Hepatocyte (in vitro differentiated cells): ENCODE measurements at regions not wholly inside any gene's neighbourhood (a gene's known extent, or its start where the extent isn't known, plus 50 kb on each side); places are given as distances from the start of the nearest gene placed in this dataset.

ENCODE experiments used
- DNase-seq: peaks from one replicate; pipeline ENCODE4 v3.0.0-alpha.2; 2016; ENCODE audit warnings: low spot score
- H2AFZ ChIP-seq: fragments of 200-600 bp; sonication (generic); 2 replicates; pipeline ENCODE4 v1.6.0; 2016; ENCODE audit warnings: antibody characterized with exemption, mild to moderate bottlenecking
- H3K27ac ChIP-seq: fragments of 200-600 bp; sonication (generic); 2 replicates; pipeline ENCODE4 v1.5.1; 2016; ENCODE audit warnings: mild to moderate bottlenecking
- H3K27me3 ChIP-seq: fragments of 200-600 bp; sonication (generic); 2 replicates; pipeline ENCODE4 v1.6.1; 2016
- H3K36me3 ChIP-seq: fragments of 200-600 bp; sonication (generic); replicated peaks from 2 replicates; pipeline ENCODE4 v1.5.1; 2016; ENCODE audit warnings: low read depth; ENCODE audit not compliant: insufficient read depth
- H3K4me1 ChIP-seq: fragments of 200-600 bp; sonication (generic); 2 replicates; pipeline ENCODE4 v1.5.1; 2016; ENCODE audit warnings: mild to moderate bottlenecking, moderate library complexity; ENCODE audit not compliant: insufficient read depth
- H3K4me2 ChIP-seq: fragments of 200-600 bp; sonication (generic); 2 replicates; pipeline ENCODE4 v1.6.0; 2016
- H3K4me3 ChIP-seq: fragments of 200-600 bp; sonication (generic); 2 replicates; pipeline ENCODE4 v1.5.1; 2016; ENCODE audit warnings: mild to moderate bottlenecking
- H3K79me2 ChIP-seq: fragments of 200-600 bp; sonication (generic); 2 replicates; pipeline ENCODE4 v1.6.0; 2017; ENCODE audit warnings: mild to moderate bottlenecking
- H3K9me2 ChIP-seq: fragments of 200-600 bp; sonication (generic); replicated peaks from 2 replicates; pipeline ENCODE4 v1.6.0; 2017; ENCODE audit warnings: mild to moderate bottlenecking; ENCODE audit not compliant: insufficient read depth
- H3K9me3 ChIP-seq: fragments of 200-600 bp; sonication (generic); 2 replicates; pipeline ENCODE4 v1.5.1; 2016; ENCODE audit warnings: low read depth, mild to moderate bottlenecking
- H4K20me1 ChIP-seq: fragments of 200-600 bp; sonication (generic); 2 replicates; pipeline ENCODE4 v1.6.0; 2016; ENCODE audit warnings: mild to moderate bottlenecking; ENCODE audit not compliant: insufficient read depth, poor library complexity, severe bottlenecking
- EZH2 ChIP-seq: fragments of 200-600 bp; sonication (generic); IDR thresholded peaks from 2 replicates; pipeline ENCODE4 v1.6.1; 2016; ENCODE audit warnings: antibody characterized with exemption, mild to moderate bottlenecking, borderline replicate concordance
- EZH2phosphoT487 ChIP-seq: fragments of 200-600 bp; sonication (generic); IDR thresholded peaks from one replicate; pipeline ENCODE4 v1.6.1; 2018; ENCODE audit warnings: antibody characterized with exemption, mild to moderate bottlenecking, low read depth, moderate library complexity; ENCODE audit not compliant: unreplicated experiment, severe bottlenecking
- WGBS: methylation state at CpG from one replicate; pipeline ENCODE4 v1.1.6; 2016; ENCODE audit warnings: low lambda C conversion rate; ENCODE audit errors: missing lambda C conversion rate; 5-methylcytosine and 5-hydroxymethylcytosine counted together
- TF ChIP-seq, protein P1 (sequence below): fragments of 200-600 bp; sonication (generic); IDR thresholded peaks from 2 replicates; pipeline ENCODE4 v1.5.1; 2016; ENCODE audit warnings: antibody characterized with exemption, mild to moderate bottlenecking; ENCODE audit not compliant: poor library complexity

DNA sequence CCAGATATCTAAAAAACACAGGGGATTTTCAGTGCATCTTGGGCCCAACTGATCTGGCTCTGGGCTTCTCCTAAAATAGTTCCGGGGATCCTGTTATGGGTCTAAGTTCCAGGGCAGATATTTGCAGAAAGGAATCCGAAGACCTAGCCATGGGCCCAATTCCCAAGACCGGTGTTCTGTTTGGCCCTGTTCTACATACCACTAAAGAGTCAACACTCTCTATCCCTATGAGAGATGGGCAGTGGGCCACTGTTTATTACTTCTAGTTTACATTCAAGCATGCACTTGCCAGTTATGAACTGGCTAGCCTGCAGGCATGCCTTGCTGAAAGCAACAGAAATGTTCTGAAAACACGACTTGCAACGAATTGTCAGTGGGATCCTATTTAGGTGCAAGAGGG is 87.4 kb upstream of the PLCB4 start:
- no peak for DNase-seq
- Histone ChIP-seq H4K20me1 (no peaks in the 10 kb centered on the region), H3K36me3 (no peaks in the 10 kb centered on the region)

DNA sequence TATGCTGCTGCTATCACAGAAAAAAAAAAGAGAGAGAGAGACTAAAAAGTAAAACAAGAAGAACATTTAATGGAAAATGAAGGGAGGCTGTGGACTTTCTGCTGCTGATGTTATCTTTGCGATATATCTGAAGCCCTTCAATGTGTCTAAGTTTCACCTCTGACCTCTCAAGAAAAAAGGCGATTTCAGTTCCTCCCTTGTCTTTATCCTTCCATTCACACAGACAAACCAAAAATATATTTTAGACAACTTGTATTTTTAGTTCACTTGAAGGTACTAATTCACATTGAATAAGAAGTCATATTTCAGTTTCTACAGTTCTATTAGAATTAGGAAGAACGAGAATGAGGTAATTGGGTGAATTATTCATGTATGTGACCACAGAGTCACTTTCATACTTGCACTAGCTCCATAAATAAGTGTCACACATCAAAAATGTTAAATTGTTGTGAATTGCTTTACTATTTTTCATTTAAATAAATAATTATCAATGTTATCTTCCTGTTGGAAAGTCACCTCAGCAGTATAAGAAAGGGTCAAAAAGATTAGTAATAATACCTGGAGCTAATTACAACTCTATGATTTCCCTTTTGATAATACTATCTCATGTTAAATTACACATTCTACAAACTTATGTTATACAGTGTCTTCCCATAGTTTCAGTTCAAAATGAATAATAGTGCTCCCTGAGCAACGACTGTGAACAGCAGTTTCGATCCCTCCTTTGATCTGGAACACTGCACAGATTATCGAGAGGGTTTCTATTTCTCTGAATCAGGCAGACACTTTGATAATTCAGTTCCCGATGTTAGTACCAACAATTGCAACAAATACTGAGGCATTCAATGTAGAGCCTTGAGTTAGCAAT is 85.2 kb upstream of the PLCB4 start:
- Histone ChIP-seq H3K9me3 (no peaks in the 10 kb centered on the region), H3K36me3 (no peaks in the 10 kb centered on the region), H3K4me2 (no peak overlapping the region), H3K27ac (no peak overlapping the region), H3K27me3 (no peaks in the 10 kb centered on the region), H3K9me2 (no peaks in the 10 kb centered on the region), H3K4me3 (no peak overlapping the region), H3K79me2 (no peaks in the 10 kb centered on the region), H4K20me1 (no peaks in the 10 kb centered on the region), H3K4me1 (no peaks in the 10 kb centered on the region), H2AFZ (no peak overlapping the region)
- no peak for DNase-seq
- 88% methylated on average over 7 of the region's 7 CpGs for WGBS
- TF ChIP-seq EZH2phosphoT487 (no peak), EZH2 (no peak)
- TF ChIP-seq, protein P1, sequence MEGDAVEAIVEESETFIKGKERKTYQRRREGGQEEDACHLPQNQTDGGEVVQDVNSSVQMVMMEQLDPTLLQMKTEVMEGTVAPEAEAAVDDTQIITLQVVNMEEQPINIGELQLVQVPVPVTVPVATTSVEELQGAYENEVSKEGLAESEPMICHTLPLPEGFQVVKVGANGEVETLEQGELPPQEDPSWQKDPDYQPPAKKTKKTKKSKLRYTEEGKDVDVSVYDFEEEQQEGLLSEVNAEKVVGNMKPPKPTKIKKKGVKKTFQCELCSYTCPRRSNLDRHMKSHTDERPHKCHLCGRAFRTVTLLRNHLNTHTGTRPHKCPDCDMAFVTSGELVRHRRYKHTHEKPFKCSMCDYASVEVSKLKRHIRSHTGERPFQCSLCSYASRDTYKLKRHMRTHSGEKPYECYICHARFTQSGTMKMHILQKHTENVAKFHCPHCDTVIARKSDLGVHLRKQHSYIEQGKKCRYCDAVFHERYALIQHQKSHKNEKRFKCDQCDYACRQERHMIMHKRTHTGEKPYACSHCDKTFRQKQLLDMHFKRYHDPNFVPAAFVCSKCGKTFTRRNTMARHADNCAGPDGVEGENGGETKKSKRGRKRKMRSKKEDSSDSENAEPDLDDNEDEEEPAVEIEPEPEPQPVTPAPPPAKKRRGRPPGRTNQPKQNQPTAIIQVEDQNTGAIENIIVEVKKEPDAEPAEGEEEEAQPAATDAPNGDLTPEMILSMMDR = no peak

More for the DNA sequence above, 87.4 kb upstream of the PLCB4 start:
- Histone ChIP-seq H3K9me2 (no peaks in the 10 kb centered on the region), H3K4me2 (no peak overlapping the region), H3K27ac (no peak overlapping the region), H3K4me1 (no peaks in the 10 kb centered on the region), H3K27me3 (no peaks in the 10 kb centered on the region), H3K9me3 (no peaks in the 10 kb centered on the region), H3K4me3 (no peak overlapping the region), H2AFZ (no peak overlapping the region), H3K79me2 (no peaks in the 10 kb centered on the region)
- no peak for TF ChIP-seq EZH2phosphoT487
- TF ChIP-seq EZH2 = no peak
- TF ChIP-seq, protein P1 = no peak
- 80% methylated on average over 5 of the region's 5 CpGs for WGBS

DNA sequence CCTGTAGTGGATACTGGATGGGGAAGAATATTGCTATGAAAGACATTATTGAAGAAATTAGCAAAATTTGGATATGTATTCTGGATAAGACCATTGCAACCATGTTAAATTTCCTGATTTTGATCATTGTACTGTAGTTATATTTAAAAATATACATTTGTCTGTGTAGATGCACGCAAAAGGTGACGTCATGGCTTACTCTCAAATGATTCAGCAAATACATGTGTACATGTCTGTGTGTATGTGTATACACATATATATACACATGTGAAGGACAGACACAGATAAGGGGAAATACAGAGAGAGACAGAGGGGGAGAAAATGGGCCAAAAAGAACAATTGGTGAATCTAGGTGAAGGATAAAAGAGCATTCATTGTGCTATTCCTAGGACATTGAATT is 82.3 kb upstream of the PLCB4 start:
- TF ChIP-seq EZH2 (no peak), EZH2phosphoT487 (no peak)
- TF ChIP-seq, protein P1 = no peak
- H4K20me1 ChIP-seq = no peaks in the 10 kb centered on the region
- WGBS = 92% methylated on average over 2 of the region's 2 CpGs

More for the DNA sequence above, 82.3 kb upstream of the PLCB4 start:
- Histone ChIP-seq H3K9me2 (no peaks in the 10 kb centered on the region), H3K9me3 (no peaks in the 10 kb centered on the region), H3K4me3 (no peak overlapping the region), H3K27ac (no peak overlapping the region), H3K79me2 (no peaks in the 10 kb centered on the region), H3K4me1 (no peaks in the 10 kb centered on the region), H2AFZ (no peak overlapping the region), H3K36me3 (no peaks in the 10 kb centered on the region), H3K4me2 (no peak overlapping the region), H3K27me3 (no peaks in the 10 kb centered on the region)
- DNase-seq = no peak
